HG03575 (cell line): ENCODE measurements at regions not wholly inside any gene's neighbourhood (a gene's known extent, or its start where the extent isn't known, plus 50 kb on each side); places are given as distances from the start of the nearest gene placed in this dataset.
"Not testable (repeated sequence)": the region's sequence is repeated elsewhere in the genome, so short reads cannot be mapped to it uniquely, and the experiment has no call there.

Source experiments
- ATAC-seq: cut with Tn5 transposase; IDR thresholded peaks from one replicate; pipeline ENCODE4 v1.9.1; 2021; ENCODE audit not compliant: unreplicated experiment, insufficient number of reproducible peaks, low FRiP score; ENCODE audit errors: extremely low read depth

DNA sequence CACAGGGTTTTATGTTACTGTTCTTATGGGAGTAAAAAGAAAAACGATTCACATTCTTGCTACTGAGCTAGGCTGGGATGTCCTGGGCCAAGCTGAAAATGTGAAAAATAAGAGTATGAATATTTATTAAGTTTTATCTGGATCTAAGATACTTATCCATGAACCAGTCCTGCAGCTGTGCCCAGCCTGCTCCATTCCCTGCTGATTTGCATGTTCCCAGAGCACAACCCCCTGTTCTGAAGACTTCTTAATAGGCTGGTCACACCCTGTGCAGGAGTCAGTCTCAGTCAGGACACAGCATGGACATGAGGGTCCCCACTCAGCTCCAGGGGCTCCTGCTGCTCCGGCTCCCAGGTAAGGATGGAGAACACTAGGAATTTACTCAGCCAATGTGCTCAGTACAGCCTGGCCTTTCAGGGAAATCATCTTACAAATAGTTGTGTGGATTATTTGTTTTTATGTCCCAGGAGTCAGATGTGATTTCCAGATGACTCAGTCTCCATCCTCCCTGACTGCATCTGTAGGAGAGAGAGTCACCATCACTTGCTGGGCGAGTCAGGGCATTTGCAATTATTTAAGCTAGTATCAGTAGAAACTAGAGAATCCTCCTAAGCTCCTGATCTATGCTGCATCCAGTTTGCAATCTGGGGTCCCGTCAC is 1319.1 kb downstream of the RPIA start:
- ATAC-seq, result not testable (repeated sequence)

DNA sequence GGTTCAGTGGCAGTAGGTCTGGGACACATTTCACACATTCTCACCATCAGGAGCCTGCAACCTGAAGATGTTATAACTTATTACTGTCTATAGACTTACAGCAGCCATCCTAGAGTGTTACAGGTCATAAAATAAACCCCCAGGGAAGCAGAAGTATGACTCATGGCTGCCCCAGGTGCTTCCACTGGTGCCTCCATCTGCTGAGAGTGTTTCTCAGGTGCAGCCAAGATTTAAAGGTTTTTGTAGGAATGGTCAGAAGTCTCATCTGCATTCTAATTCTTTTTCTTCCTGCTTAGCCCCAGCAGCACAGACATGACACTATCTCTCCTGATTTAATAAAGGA is 1319.6 kb downstream of the RPIA start:
- not testable (repeated sequence) for ATAC-seq

DNA sequence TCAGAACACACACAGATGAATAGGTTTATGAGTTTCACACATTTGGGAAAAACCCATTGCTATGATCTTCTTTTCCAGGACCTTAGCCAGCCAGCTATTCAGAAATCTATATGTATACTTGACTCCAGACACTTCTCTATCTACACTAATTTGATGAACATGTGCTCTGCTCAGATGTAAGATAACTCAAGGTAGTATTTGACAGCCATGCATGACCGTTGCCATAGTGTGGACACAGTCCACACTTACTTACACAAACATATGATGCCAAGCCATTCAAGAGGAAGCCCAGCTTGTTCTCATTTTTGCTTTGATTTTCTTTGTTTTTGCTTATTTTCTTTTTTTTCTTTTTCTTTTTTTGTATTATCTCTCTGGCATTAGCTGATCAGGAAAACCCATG is 1328.4 kb downstream of the RPIA start:
- ATAC-seq, result not testable (repeated sequence)

DNA sequence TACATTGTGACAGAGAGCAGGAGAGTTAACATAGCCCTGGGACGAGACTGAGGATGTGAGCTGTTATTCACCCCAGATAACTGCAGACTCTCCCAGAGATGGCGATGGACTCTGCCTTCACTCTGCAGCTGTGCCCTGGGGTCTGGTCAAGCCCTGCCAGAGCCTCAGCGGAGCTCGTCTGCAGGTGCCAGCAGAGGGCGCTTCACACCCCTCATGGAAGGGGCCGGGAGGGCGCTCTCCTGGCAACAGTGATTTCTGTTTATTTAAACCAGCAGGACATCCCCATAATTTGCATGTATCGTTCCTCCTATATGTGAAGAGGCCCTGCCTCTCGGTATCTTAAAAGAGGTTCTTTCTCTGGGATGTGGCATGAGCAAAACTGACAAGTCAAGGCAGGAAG is 1329.8 kb downstream of the RPIA start:
- ATAC-seq, result not testable (repeated sequence)

DNA sequence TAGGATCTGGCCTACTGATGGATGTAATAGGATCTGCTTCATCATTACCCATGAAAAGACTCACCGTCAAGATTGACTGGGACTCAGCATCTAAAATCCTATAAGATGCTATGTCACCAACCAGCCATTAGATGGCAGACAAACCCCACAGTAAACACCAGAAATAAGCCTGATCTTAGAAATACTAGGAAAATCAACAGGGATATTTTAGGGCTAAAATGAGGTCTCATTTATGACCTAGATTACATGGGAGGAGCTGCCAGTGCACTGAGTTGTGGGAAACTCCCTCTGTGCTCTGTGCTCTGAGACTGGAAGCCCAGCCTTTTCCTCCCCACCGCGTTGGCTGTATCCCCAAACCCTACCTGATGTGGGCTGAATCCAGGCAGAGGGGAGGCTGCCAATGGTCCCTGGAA is 1335.8 kb downstream of the RPIA start:
- ATAC-seq, result not testable (repeated sequence)

DNA sequence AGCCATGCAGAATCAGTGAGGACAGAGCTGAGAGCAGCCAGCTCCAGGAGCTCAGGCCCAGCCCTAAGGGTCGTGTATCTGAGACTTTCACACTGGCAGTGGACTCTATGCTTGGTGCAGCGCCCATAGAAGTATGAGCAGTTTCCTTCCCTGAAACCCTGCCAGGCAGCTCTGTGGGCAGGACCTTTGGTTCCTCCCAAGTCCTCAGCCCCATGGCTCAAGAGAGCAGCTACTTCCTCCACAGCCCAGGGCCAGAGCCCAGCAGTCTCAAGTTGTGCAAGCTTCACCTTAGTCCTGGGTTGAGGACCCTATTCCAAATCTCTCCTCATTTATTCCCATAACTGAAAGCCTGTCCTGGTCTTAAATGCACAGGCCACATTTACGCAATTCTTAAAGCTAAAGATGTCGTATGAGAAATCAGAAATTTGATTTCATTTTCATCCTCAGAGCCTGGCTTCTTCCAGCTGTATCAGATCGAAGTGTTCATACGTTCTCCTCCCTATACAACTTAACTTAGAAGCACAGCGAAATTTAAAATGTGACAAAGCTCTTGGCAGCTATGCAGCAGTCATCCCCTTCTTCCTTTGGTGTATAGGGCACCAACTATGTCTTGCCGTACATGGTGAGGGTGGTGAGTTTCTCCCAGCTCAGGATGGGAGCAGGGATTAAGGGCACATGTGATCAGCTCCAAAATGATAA is 1337.1 kb downstream of the RPIA start:
- ATAC-seq, result not testable (repeated sequence)

DNA sequence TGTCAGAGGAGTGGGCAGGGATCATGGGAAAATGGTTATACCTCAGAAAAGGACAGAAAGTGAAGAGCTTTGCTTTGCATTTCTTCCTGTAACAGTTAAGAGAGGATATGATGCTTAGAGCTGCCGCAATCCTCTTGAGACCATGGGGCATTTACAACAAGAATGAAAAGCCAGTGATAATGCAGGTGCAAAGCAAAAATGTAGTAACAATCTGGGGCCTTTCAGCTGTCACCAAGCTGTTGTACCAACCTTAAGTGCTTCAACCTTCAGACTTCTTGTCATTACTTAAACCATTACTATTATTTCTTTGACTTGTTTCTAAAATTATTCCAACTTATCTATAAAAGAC is 1337.6 kb downstream of the RPIA start:
- ATAC-seq, result not testable (repeated sequence)

DNA sequence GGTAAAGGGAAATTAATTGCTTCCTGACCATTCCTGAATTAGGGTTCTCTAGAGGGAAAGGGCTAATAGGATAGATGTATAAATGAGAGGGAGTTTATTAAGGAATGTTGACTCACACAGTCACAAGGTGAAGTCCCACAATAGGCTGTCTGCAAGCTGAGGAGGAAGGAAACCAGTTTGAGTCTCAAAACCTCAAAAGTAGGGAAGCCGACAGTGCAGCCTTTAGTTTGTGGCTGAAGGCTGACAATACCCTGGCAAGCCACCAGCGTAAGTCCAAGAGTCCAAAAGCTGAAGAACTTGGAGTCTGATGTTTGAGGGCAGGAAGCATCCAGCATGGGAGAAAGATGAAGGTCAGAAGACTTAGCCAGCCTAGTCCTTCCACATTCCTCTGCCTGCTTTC is 1340.8 kb downstream of the RPIA start:
- ATAC-seq, result not testable (repeated sequence)

DNA sequence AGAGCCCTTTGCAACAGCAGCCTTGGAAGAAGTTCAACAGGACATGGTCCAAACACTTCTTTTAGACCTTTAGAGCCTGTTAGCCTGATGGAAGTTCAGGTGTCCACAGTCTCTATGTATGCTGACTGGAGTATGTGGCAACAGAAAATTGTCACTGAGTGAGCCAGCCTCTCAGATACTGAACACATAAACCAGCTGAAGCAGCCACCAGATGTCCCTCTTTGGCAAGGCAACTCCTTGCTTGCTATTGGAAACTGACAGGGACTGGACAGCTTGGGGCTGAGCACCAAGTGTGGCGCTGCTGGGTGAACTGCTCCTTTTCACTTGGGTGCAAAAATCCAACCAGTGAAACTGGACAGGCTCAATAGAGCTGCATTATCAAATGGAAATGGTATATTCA is 1344.9 kb downstream of the RPIA start:
- ATAC-seq, result not testable (repeated sequence)

DNA sequence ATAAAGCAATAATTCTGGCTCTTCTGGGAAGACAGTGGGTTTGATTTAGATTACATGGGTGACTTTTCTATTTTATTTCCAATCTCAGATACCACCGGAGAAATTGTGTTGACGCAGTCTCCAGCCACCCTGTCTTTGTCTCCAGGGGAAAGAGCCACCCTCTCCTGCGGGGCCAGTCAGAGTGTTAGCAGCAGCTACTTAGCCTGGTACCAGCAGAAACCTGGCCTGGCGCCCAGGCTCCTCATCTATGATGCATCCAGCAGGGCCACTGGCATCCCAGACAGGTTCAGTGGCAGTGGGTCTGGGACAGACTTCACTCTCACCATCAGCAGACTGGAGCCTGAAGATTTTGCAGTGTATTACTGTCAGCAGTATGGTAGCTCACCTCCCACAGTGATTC is 1347.6 kb downstream of the RPIA start:
- not testable (repeated sequence) for ATAC-seq

DNA sequence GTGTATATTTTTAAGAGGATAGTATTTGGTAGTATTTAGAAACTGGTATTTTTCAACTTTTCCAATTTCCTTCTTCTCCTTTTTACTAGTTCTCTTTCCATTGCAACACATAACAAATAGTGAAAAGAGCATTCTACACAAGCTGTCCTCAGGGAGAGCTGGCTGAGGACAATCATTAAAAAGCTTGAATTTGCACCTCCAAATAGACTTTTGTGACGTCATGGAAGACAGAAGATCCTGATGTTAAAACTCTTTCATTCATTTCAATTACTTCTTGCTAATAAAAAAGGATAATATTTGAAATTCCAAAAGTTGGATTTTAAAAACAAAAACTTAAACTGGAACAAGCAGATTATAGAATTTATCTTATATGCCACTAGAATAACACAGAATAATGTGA is 1356.3 kb downstream of the RPIA start:
- not testable (repeated sequence) for ATAC-seq

DNA sequence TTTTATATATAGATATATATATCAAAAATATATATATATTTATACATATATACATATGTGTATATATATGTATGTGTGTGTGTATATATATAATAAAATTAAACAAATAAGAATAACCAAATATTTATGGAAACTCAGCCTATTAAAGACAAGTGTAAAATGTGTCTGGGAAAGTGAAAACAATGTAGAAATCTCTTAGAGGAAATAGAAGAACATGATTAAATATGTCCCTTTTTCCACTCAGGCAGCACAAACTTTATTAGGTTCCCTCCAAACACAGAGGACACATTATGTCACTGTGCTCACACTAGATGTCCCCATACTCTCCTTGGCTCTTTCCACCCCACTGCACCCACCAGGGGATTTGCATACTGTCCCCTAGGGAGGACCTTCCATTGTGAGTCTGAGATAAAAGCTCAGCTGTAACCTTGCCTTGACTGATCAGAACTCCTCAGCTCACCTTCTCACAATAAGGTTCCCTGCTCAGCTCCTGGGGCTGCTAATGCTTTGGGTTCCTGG is 1360.7 kb downstream of the RPIA start:
- not testable (repeated sequence) for ATAC-seq

DNA sequence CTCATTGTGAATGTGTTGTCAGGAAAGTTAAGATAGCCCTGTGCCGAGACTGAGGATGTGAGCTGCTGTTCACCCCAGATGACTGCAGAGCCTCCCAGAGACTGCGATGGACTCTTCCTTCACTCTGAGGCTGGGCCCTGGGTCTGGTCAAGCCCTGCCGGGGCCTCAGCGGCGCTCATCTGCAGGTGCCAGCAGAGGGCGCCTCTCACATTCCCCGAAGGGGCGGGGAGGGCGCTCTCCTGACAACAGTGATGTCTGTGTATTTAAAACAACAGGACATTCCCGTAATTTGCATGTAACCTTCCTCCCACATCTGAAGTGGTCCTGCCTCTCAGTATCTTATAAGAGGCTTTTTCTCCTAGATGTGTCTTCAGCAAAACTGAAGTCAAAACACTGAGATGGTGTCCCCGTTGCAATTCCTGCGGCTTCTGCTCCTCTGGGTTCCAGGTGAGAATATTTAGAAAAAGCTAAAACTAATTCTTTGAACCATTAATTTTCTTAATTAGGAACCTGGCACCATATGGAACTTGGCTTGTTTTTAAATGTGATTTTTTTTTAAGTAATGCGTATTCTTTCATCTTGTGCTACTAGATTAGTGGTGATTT is 1377.9 kb downstream of the RPIA start:
- ATAC-seq, result no peak

DNA sequence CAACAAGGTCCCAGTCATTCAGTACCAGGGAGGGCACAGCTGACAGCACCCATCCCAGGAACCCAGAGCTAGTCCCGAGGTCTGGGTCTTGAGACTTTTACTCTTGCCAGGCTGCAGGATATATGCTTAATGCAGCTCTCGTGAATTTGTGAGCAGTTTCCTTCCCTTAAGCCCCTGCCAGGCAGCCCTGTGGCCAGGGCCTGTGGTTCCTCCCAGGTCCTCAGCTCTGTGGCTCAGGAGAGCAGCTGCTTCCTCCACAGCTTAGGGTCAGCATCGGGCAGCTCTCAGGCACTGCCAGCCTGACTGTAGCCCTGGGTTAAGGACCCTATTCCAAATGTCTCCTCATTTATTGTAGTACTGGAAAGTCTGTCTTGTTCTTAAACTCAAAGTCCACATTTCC is 1384.8 kb downstream of the RPIA start:
- ATAC-seq, result no peak

DNA sequence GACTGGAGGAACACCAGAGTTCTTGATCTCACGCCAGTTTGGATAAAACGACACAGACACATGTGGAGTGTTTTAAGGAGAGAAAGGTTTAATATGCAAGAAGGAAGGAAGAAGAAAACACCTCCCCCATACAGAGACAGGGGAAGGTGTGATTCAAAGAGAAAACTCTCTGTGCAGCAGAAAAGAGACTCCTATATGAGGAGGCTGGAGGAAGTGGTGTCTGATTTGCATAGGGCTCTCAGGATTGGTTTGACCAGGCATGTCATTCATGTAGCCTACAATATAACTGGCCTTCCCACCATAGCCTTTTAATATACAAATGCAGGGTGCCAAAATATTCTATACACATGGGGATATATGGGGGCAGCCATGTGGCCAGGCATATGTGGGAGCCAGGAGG is 1386.5 kb downstream of the RPIA start:
- ATAC-seq, result no peak

DNA sequence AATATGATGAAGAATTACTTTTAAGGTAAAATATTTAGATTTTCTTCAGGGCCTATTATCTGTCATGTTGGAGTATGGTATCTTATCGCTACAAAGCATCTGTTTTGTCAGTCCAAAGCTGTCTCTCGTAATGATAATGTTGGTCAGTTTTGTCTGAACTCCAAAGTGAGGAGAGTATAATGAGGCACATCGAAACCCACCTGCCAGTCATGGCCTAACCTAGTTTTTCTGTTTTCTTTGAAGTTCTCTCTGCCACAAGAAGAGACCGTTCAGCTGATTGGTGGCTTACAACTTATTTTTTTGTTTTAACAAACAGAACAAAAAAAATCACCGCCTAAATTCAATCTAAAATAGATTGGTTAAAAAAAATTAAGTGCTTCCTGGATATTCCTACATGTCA is 1387.9 kb downstream of the RPIA start:
- ATAC-seq, result no peak

DNA sequence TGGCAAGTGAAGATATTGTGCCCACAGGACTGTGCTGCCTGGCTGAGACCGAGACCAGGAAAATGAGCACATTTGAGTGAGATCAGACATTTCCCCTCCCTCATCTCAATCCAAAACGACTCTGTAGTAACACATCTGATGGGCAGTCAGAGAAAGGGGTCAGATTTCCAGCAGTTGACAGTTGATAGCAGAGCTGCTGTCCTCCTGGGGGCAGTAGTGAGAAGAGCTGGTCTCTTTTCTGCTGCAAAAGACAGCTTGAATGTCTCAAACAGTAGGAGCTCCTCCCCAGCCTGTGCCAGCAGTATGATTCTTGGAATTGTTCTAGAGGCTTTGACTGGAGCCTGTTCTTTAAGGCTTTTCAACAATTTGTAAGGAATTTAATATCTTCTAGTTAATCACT is 1396.3 kb downstream of the RPIA start:
- not testable (repeated sequence) for ATAC-seq

DNA sequence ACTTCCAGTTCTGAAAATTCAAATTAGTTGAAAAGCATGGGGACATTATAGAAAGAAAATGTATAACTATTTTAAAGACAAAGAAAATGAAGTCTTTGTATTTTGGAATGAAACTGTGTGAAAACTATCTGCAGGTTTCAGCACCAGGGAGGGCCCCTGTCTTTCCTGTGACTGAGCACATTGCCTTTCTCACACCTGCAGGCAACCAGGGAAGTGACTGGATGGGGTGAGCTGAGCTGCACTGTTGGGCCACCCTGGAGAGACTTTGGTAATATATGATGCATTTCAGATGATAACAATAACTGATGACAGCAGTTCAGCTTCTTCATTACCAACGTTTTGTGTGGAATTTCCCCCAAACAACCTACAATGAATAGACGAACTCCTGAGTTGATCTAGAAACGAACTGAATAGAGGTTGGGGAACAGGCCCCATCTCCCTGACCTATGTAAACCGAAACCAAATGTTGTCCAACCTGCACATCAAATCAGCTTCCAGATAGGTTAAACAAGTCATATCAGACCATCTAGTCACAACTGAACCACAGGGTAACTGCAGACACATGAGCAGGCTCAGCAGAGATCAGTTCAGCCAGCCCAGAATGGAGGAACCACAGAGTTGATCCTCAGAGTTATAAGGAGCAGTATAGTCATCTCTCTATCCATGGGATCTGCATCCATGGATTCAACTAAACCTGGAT is 1402.2 kb downstream of the RPIA start:
- not testable (repeated sequence) for ATAC-seq

DNA sequence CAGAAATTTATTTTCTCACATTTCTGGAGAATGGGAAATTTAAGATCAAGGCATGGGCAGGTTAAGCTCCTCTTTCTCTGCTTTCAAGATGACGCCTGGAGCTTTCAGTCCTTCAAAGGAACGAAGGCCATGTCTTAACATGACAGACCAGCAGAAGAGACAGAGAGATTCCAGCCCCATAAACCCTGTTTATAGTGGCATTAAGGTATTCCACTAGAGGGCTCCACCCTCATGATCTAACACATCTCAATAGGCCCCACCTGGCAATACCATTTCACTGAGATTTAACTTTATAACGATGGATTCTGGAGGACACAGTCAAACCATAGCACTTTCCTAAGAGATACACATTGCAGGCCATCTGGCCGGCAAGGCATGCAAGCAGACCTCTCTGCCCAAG is 1406.1 kb downstream of the RPIA start:
- not testable (repeated sequence) for ATAC-seq

DNA sequence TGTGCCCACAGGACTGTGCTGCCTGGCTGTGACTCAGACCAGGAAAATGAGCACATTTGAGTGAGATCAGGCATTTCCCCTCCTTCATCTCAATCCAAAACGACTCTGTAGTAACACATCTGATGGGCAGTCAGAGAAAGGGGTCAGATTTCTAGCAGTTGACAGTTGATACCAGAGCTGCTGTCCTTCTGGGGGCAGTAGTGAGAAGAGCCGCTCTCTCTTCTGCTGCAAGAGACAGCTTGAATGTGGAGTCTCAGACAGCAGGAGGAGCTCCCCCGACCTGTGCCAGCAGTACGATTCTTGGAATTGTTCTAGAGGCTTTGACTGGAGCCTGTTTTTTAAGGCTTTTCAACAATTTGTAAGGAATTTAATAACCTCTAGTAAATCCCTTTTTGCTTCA is 1413.7 kb downstream of the RPIA start:
- ATAC-seq, result not testable (repeated sequence)
